PC-9 (cell line): ENCODE measurements at regions not wholly inside any gene's neighbourhood (a gene's known extent, or its start where the extent isn't known, plus 50 kb on each side); places are given as distances from the start of the nearest gene placed in this dataset.

Source experiments
- BruUV-seq: library from RNA; stranded (reverse); fragments of 400-500 nt; replicated peaks from 2 replicates; lab custom pipeline; 2021; lab: Mats Ljungman, UMichigan
- CTCF ChIA-PET: fragments of 300-600 bp; sonication (Branson Sonifier 250); formaldehyde crosslinking; loops from one replicate; lab custom pipeline; 2022; ENCODE audit warnings: antibody characterized with exemption; lab: Charles Lee
- POLR2A ChIA-PET: fragments of 300-600 bp; sonication (Branson Sonifier 250); formaldehyde crosslinking; loops from one replicate; lab custom pipeline; 2022; ENCODE audit warnings: antibody characterized with exemption; ENCODE audit not compliant: unreplicated experiment; lab: Charles Lee
- DNase-seq, 2 experiments: peaks; one replicate each; pipeline versions ENCODE4 v3.0.0 to v3.0.0-alpha.2; 2015 to 2022; ENCODE audit warnings: mixed read lengths in 1 of 2
- H2AFZ ChIP-seq: fragments of 200-600 bp; sonication (generic); 2 replicates; pipeline ENCODE4 v1.8.1; 2017; ENCODE audit warnings: antibody characterized with exemption
- H3F3A ChIP-seq: fragments of 200-600 bp; sonication (generic); 2 replicates; pipeline ENCODE4 v1.8.1; 2017; ENCODE audit warnings: antibody characterized with exemption, mild to moderate bottlenecking, low read depth; ENCODE audit not compliant: insufficient read depth
- H3K27ac ChIP-seq: fragments of 200-600 bp; sonication (generic); 2 replicates; pipeline ENCODE4 v1.6.1; 2016; ENCODE audit warnings: mixed run types
- H3K27me3 ChIP-seq: fragments of 200-600 bp; sonication (generic); 2 replicates; pipeline ENCODE4 v1.6.1; 2016; ENCODE audit warnings: low read depth, mixed run types; ENCODE audit not compliant: insufficient read depth
- H3K36me3 ChIP-seq: fragments of 200-600 bp; sonication (generic); 2 replicates; pipeline ENCODE4 v1.6.1; 2016; ENCODE audit warnings: low read depth, mixed run types
- H3K4me1 ChIP-seq: fragments of 200-600 bp; sonication (generic); replicated peaks from 2 replicates; pipeline ENCODE4 v1.6.1; 2016; ENCODE audit warnings: mixed run types; ENCODE audit not compliant: insufficient read depth
- H3K4me2 ChIP-seq: fragments of 200-600 bp; sonication (generic); 2 replicates; pipeline ENCODE4 v1.6.1; 2017; ENCODE audit warnings: mixed run types
- H3K4me3 ChIP-seq: fragments of 200-600 bp; sonication (generic); 2 replicates; pipeline ENCODE4 v1.6.1; 2016; ENCODE audit warnings: mixed run types
- H3K79me2 ChIP-seq: fragments of 200-600 bp; sonication (generic); 2 replicates; pipeline ENCODE4 v1.6.1; 2017; ENCODE audit warnings: low read depth, mixed run types
- H3K9me2 ChIP-seq: fragments of 200-600 bp; sonication (generic); 2 replicates; pipeline ENCODE4 v1.8.1; 2017; ENCODE audit warnings: mild to moderate bottlenecking; ENCODE audit not compliant: insufficient read depth
- H3K9me3 ChIP-seq: fragments of 200-600 bp; sonication (generic); 2 replicates; pipeline ENCODE4 v1.8.1; 2016; ENCODE audit warnings: low read depth; ENCODE audit not compliant: insufficient read depth
- H4K20me1 ChIP-seq: fragments of 200-600 bp; sonication (generic); 2 replicates; pipeline ENCODE4 v1.8.1; 2017; ENCODE audit not compliant: insufficient read depth
- CTCF ChIP-seq: fragments of 200-600 bp; sonication (generic); conservative IDR thresholded peaks from 2 replicates; pipeline ENCODE4 v1.6.1; 2017; ENCODE audit warnings: mixed run types, antibody characterized with exemption, mild to moderate bottlenecking, moderate library complexity
- EZH2 ChIP-seq: fragments of 200-600 bp; sonication (generic); IDR thresholded peaks from 2 replicates; pipeline ENCODE4 v1.8.0; 2017; ENCODE audit warnings: antibody characterized with exemption, low read depth
- intact Hi-C: fragments of 100-400 bp; cut with micrococcal nuclease; formaldehyde crosslinking; loops from one replicate; pipeline ENCODE4 v1.10.0; 2022; ENCODE audit not compliant: unreplicated experiment

GRCh38 chr18:30858560-30858959, 184.0 kb downstream of the DSC3 start:
- no peaks in the 10 kb centered on the region for H3K4me1 ChIP-seq
- H3F3A ChIP-seq, result no peaks in the 10 kb centered on the region
- H3K27me3 ChIP-seq, result no peaks in the 10 kb centered on the region
- no peaks in the 10 kb centered on the region for H3K36me3 ChIP-seq
- BruUV-seq, result no TSS peak
- TF ChIP-seq CTCF (no peak), EZH2 (no peak)
- intact Hi-C loops, result no loop called here
- H3K79me2 ChIP-seq, result no peaks in the 10 kb centered on the region
- H3K9me2 ChIP-seq, result no peaks in the 10 kb centered on the region
- H3K4me2 ChIP-seq, result no peak overlapping the region
- no peaks in the 10 kb centered on the region for H3K9me3 ChIP-seq
- ChIA-PET CTCF (no interaction called here), POLR2A (no interaction called here)
- H3K4me3 ChIP-seq, result no peak overlapping the region
- no peaks in the 10 kb centered on the region for H4K20me1 ChIP-seq
- H2AFZ ChIP-seq, result no peak overlapping the region
- no peak for DNase-seq
- H3K27ac ChIP-seq, result no peak overlapping the region

- intact Hi-C loops, result no loop called here
- no peaks in the 10 kb centered on the region for H3K27me3 ChIP-seq
- no peak overlapping the region for H3K4me2 ChIP-seq
- H2AFZ ChIP-seq, result no peak overlapping the region
- CTCF ChIA-PET, result no interaction called here
- H3K79me2 ChIP-seq, result no peaks in the 10 kb centered on the region
- no peaks in the 10 kb centered on the region for H3K9me3 ChIP-seq
- no peaks in the 10 kb centered on the region for H3K9me2 ChIP-seq
- no peaks in the 10 kb centered on the region for H3F3A ChIP-seq
- no peak overlapping the region for H3K4me3 ChIP-seq
- no TSS peak for BruUV-seq
- no peaks in the 10 kb centered on the region for H3K4me1 ChIP-seq
- TF ChIP-seq CTCF, result no peak
- no peak for TF ChIP-seq EZH2
- POLR2A ChIA-PET, result no interaction called here
- no peak overlapping the region for H3K27ac ChIP-seq
- no peak for DNase-seq
- no peaks in the 10 kb centered on the region for H4K20me1 ChIP-seq
- no peaks in the 10 kb centered on the region for H3K36me3 ChIP-seq
Measured at GRCh38 chr18:30855762-30856161, 186.8 kb downstream of the DSC3 start.

- H3F3A ChIP-seq, result no peaks in the 10 kb centered on the region
- H3K27me3 ChIP-seq, result no peaks in the 10 kb centered on the region
- BruUV-seq, result no TSS peak
- intact Hi-C loops, result no loop called here
- no peaks in the 10 kb centered on the region for H3K36me3 ChIP-seq
- ChIA-PET POLR2A (no interaction called here), CTCF (no interaction called here)
- no peak overlapping the region for H3K4me3 ChIP-seq
- no peaks in the 10 kb centered on the region for H3K79me2 ChIP-seq
- H2AFZ ChIP-seq, result no peak overlapping the region
- DNase-seq, result no peak
- no peaks in the 10 kb centered on the region for H3K9me2 ChIP-seq
- TF ChIP-seq CTCF (no peak), EZH2 (no peak)
- no peaks in the 10 kb centered on the region for H3K9me3 ChIP-seq
- H3K4me1 ChIP-seq, result no peaks in the 10 kb centered on the region
- H3K27ac ChIP-seq, result no peak overlapping the region
- no peaks in the 10 kb centered on the region for H4K20me1 ChIP-seq
- no peak overlapping the region for H3K4me2 ChIP-seq
Measured at GRCh38 chr18:30852980-30853379, 189.6 kb downstream of the DSC3 start.
